A549 (cell line): ENCODE measurements at regions not wholly inside any gene's neighbourhood (a gene's known extent, or its start where the extent isn't known, plus 50 kb on each side); places are given as distances from the start of the nearest gene placed in this dataset.

Experiments
- ATAC-seq, 2 experiments: fragments of 200-7000 bp in 1 of 2; fragments of >200 bp in 1 of 2; cut with Nextera tagmentation in 1 of 2; cut with Tn5 transposase in 1 of 2; 3 replicates each; pipeline versions ENCODE4 v1.8.0 to v1.9.1; 2018 to 2020; ENCODE audit warnings: mild to moderate bottlenecking in 1 of 2, moderate library complexity in 1 of 2
- CTCF ChIA-PET: fragments of 300-600 bp; sonication (Branson Sonifier 250); formaldehyde crosslinking; extraction: SDS; loops from one replicate; lab custom pipeline; 2021; ENCODE audit warnings: antibody characterized with exemption, inconsistent platforms; lab: Yijun Ruan, JAX
- POLR2A ChIA-PET: fragments of 350-600 bp; formaldehyde crosslinking; extraction: SDS; loops from one replicate; lab custom pipeline; 2021; ENCODE audit warnings: antibody characterized with exemption, inconsistent platforms; lab: Yijun Ruan, JAX
- DNase-seq, 2 experiments: peaks; one replicate each; pipeline versions ENCODE4 v3.0.0 to v3.0.0-alpha.2; 2011 to 2016; ENCODE audit warnings: low read depth in 1 of 2, low spot score in 1 of 2
- FAIRE-seq: peaks from 2 replicates; lab custom pipeline; 2011; peaks lifted over from hg19 to GRCh38; lab: Jason Lieb, UNC
- H3K27ac ChIP-seq, 2 experiments: fragments of >200 bp; sonication (Bioruptor Twin); formaldehyde crosslinking; 3 replicates each; pipeline ENCODE4 v1.5.1; 2016 to 2017
- H3K4me1 ChIP-seq: fragments of >200 bp; sonication (Bioruptor Twin); formaldehyde crosslinking; 3 replicates; pipeline ENCODE4 v1.6.1; 2016
- H3K4me2 ChIP-seq: fragments of >200 bp; sonication (Bioruptor Twin); formaldehyde crosslinking; 3 replicates; pipeline ENCODE4 v1.6.1; 2016
- H3K4me3 ChIP-seq: fragments of >200 bp; sonication (Bioruptor Twin); formaldehyde crosslinking; 3 replicates; pipeline ENCODE4 v1.5.1; 2016
- H3K9me3 ChIP-seq: fragments of >200 bp; sonication (Bioruptor Twin); formaldehyde crosslinking; 3 replicates; pipeline ENCODE4 v1.6.1; 2016
- CBX2 ChIP-seq: fragments of 200-600 bp; sonication (generic); IDR thresholded peaks from 2 replicates; pipeline ENCODE4 v1.6.1; 2016; ENCODE audit warnings: low read depth, mild to moderate bottlenecking, borderline replicate concordance
- CEBPB ChIP-seq, 2 experiments: fragments of >200 bp in 1 of 2; sonication (Bioruptor Twin) in 1 of 2; formaldehyde crosslinking in 1 of 2; IDR thresholded peaks; 2 replicates each; pipeline ENCODE4 v1.6.1; 2012 to 2016
- CHD2 ChIP-seq: fragments of 150-350 bp; IDR thresholded peaks from 2 replicates; pipeline ENCODE4 v1.6.1; 2014; ENCODE audit warnings: low read length; ENCODE audit not compliant: partially characterized antibody
- CHD4 ChIP-seq: fragments of 200-600 bp; sonication (generic); IDR thresholded peaks from 2 replicates; pipeline ENCODE4 v1.6.1; 2016; ENCODE audit warnings: antibody characterized with exemption, mild to moderate bottlenecking, borderline replicate concordance
- EP300 ChIP-seq, 2 experiments: fragments of >200 bp; sonication (Bioruptor Twin); formaldehyde crosslinking; IDR thresholded peaks; 2 replicates in 1 of 2; 3 replicates in 1 of 2; pipeline ENCODE4 v1.6.1; 2016 to 2017
- FOXS1 ChIP-seq: fragments of 250-450 bp; sonication (Bioruptor Pico); IDR thresholded peaks from 2 replicates; pipeline ENCODE4 v1.5.0; 2020; ENCODE audit warnings: mild to moderate bottlenecking, moderate library complexity
- GATA3 ChIP-seq: IDR thresholded peaks from 2 replicates; pipeline ENCODE4 v1.6.1; 2012; ENCODE audit warnings: borderline replicate concordance
- HOXB13 ChIP-seq: fragments of 250-450 bp; sonication (Bioruptor Pico); IDR thresholded peaks from 2 replicates; pipeline ENCODE4 v1.5.0; 2020; ENCODE audit warnings: low read depth, mild to moderate bottlenecking, moderate library complexity
- JUN ChIP-seq, 2 experiments: fragments of >200 bp; sonication (Bioruptor Twin); formaldehyde crosslinking; IDR thresholded peaks; 2 replicates in 1 of 2; 3 replicates in 1 of 2; pipeline ENCODE4 v1.6.1; 2016 to 2017
- KDM1A ChIP-seq: fragments of 200-600 bp; sonication (generic); IDR thresholded peaks from 2 replicates; pipeline ENCODE4 v1.6.1; 2016; ENCODE audit warnings: low read depth, mild to moderate bottlenecking
- KDM5A ChIP-seq: fragments of 200-600 bp; sonication (generic); IDR thresholded peaks from 2 replicates; pipeline ENCODE4 v1.6.1; 2016; ENCODE audit warnings: antibody characterized with exemption, mild to moderate bottlenecking
- MAFK ChIP-seq: fragments of 450-650 bp; IDR thresholded peaks from 2 replicates; pipeline ENCODE4 v1.6.1; 2014; ENCODE audit not compliant: partially characterized antibody
- MAX ChIP-seq: IDR thresholded peaks from 2 replicates; pipeline ENCODE4 v1.6.1; 2012
- MAZ ChIP-seq: fragments of 150-350 bp; IDR thresholded peaks from 2 replicates; pipeline ENCODE4 v1.6.1; 2014; ENCODE audit warnings: antibody characterized with exemption, low read depth, low read length, borderline replicate concordance
- NPAS2 ChIP-seq: fragments of 250-450 bp; sonication (Bioruptor Pico); IDR thresholded peaks from 2 replicates; pipeline ENCODE4 v1.8.0; 2022; ENCODE audit warnings: mild to moderate bottlenecking, moderate library complexity, borderline replicate concordance
- NR3C1 ChIP-seq: fragments of >200 bp; sonication (Bioruptor Twin); formaldehyde crosslinking; IDR thresholded peaks from 3 replicates; pipeline ENCODE4 v1.6.1; 2017
- PBX3 ChIP-seq: IDR thresholded peaks from 2 replicates; pipeline ENCODE4 v1.6.1; 2012
- PHF8 ChIP-seq: fragments of 200-600 bp; sonication (generic); IDR thresholded peaks from 2 replicates; pipeline ENCODE4 v1.6.1; 2016; ENCODE audit warnings: low read depth, mild to moderate bottlenecking, antibody characterized with exemption, moderate library complexity, borderline replicate concordance
- RAD21 ChIP-seq, 2 experiments: fragments of >200 bp in 1 of 2; sonication (Bioruptor Twin) in 1 of 2; formaldehyde crosslinking in 1 of 2; IDR thresholded peaks in 1 of 2; conservative IDR thresholded peaks in 1 of 2; 2 replicates in 1 of 2; 3 replicates in 1 of 2; pipeline ENCODE4 v1.6.1; 2012 to 2018; ENCODE audit warnings: inconsistent platforms in 1 of 2
- RARB ChIP-seq: fragments of 250-450 bp; sonication (Bioruptor Pico); IDR thresholded peaks from 2 replicates; pipeline ENCODE4 v1.8.0; 2021; ENCODE audit warnings: mild to moderate bottlenecking, moderate library complexity
- REST ChIP-seq: fragments of 200-600 bp; sonication (generic); IDR thresholded peaks from 2 replicates; pipeline ENCODE4 v1.6.1; 2016; ENCODE audit warnings: antibody characterized with exemption, mild to moderate bottlenecking, moderate library complexity
- TP53 ChIP-seq: fragments of 250-450 bp; sonication (Bioruptor Pico); IDR thresholded peaks from 2 replicates; pipeline ENCODE4 v1.5.0; 2021; ENCODE audit warnings: mild to moderate bottlenecking, moderate library complexity
- USF2 ChIP-seq: fragments of 450-650 bp; IDR thresholded peaks from 2 replicates; pipeline ENCODE4 v1.6.1; 2014; ENCODE audit warnings: antibody characterized with exemption
- ZC3H11A ChIP-seq: fragments of 450-650 bp; IDR thresholded peaks from 2 replicates; pipeline ENCODE4 v1.6.1; 2014; ENCODE audit warnings: antibody characterized with exemption, mild to moderate bottlenecking
- ZSCAN20 ChIP-seq: fragments of 250-450 bp; sonication (Bioruptor Pico); IDR thresholded peaks from 2 replicates; pipeline ENCODE4 v1.8.0; 2022; ENCODE audit warnings: mild to moderate bottlenecking, moderate library complexity
- WGBS: methylation state at CpG from one replicate; pipeline ENCODE4 v1.1.6; 2017; ENCODE audit errors: missing lambda C conversion rate; 5-methylcytosine and 5-hydroxymethylcytosine counted together
- TF ChIP-seq, protein P1 (sequence below): fragments of >200 bp; sonication (Bioruptor Twin); formaldehyde crosslinking; IDR thresholded peaks from 3 replicates; pipeline ENCODE4 v1.5.1; 2016
- TF ChIP-seq, protein P2 (sequence below): fragments of >200 bp; sonication (Bioruptor Twin); formaldehyde crosslinking; IDR thresholded peaks from 3 replicates; pipeline ENCODE4 v1.6.1; 2016

GRCh38 chr4:177937041-177937440 is 494.8 kb upstream of the AGA start:
- no peaks in the 10 kb centered on the region for H3K9me3 ChIP-seq
- CTCF ChIA-PET: no interaction called here
- H3K27ac ChIP-seq: no peak overlapping the region
- POLR2A ChIA-PET: no interaction called here
- 51% methylated on average over 5 of the region's 5 CpGs for WGBS
- TF ChIP-seq TP53 (CRISPR knock-in tag) (no peak), JUN (IDR thresholded peaks at IDR 0.05) (no peak), MAZ (no peak), CHD4 (no peak), KDM1A (no peak), NPAS2 (CRISPR knock-in tag) (no peak), RAD21 (conservative IDR thresholded peaks at IDR 0.05 in 1 of 2, IDR thresholded peaks at IDR 0.05 in 1 of 2) (no peak), MAX (no peak), PHF8 (no peak), USF2 (no peak)
- TF ChIP-seq, all 56 proteins: peak for 0
- H3K4me3 ChIP-seq: no peak overlapping the region
- DNase-seq (no peak), FAIRE-seq (no peak), ATAC-seq (no peak)
- no peak overlapping the region for H3K4me2 ChIP-seq
- H3K4me1 ChIP-seq: no peaks in the 10 kb centered on the region

GRCh38 chr4:177938226-177938625 is 496.0 kb upstream of the AGA start:
- H3K4me1 ChIP-seq: no peaks in the 10 kb centered on the region
- no peak overlapping the region for H3K27ac ChIP-seq
- 19% methylated on average over 3 of the region's 3 CpGs for WGBS
- FAIRE-seq (no peak), ATAC-seq (no peak), DNase-seq (no peak)
- POLR2A ChIA-PET: no interaction called here
- H3K4me2 ChIP-seq: no peak overlapping the region
- TF ChIP-seq FOXS1: no peak
- no peak for TF ChIP-seq EP300 (IDR thresholded peaks at IDR 0.05)
- TF ChIP-seq RARB (CRISPR knock-in tag): no peak
- no peak for TF ChIP-seq NR3C1
- TF ChIP-seq NPAS2 (CRISPR knock-in tag): no peak
- TF ChIP-seq ZC3H11A: no peak
- TF ChIP-seq REST: no peak
- TF ChIP-seq CEBPB (IDR thresholded peaks at IDR 0.05): no peak
- no peak for TF ChIP-seq MAFK
- TF ChIP-seq, protein P1, sequence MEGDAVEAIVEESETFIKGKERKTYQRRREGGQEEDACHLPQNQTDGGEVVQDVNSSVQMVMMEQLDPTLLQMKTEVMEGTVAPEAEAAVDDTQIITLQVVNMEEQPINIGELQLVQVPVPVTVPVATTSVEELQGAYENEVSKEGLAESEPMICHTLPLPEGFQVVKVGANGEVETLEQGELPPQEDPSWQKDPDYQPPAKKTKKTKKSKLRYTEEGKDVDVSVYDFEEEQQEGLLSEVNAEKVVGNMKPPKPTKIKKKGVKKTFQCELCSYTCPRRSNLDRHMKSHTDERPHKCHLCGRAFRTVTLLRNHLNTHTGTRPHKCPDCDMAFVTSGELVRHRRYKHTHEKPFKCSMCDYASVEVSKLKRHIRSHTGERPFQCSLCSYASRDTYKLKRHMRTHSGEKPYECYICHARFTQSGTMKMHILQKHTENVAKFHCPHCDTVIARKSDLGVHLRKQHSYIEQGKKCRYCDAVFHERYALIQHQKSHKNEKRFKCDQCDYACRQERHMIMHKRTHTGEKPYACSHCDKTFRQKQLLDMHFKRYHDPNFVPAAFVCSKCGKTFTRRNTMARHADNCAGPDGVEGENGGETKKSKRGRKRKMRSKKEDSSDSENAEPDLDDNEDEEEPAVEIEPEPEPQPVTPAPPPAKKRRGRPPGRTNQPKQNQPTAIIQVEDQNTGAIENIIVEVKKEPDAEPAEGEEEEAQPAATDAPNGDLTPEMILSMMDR: no peak
- TF ChIP-seq ZSCAN20 (CRISPR knock-in tag): no peak
- no peak for TF ChIP-seq GATA3
- no peak for TF ChIP-seq CBX2
- no peak for TF ChIP-seq PBX3
- TF ChIP-seq CHD4: no peak
- TF ChIP-seq CHD2: no peak
- TF ChIP-seq KDM5A: no peak
- no peak for TF ChIP-seq HOXB13 (CRISPR knock-in tag)
- TF ChIP-seq, protein P2, sequence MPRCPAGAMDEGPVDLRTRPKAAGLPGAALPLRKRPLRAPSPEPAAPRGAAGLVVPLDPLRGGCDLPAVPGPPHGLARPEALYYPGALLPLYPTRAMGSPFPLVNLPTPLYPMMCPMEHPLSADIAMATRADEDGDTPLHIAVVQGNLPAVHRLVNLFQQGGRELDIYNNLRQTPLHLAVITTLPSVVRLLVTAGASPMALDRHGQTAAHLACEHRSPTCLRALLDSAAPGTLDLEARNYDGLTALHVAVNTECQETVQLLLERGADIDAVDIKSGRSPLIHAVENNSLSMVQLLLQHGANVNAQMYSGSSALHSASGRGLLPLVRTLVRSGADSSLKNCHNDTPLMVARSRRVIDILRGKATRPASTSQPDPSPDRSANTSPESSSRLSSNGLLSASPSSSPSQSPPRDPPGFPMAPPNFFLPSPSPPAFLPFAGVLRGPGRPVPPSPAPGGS: no peak
- CTCF ChIA-PET: no interaction called here
- H3K4me3 ChIP-seq: no peak overlapping the region
- H3K9me3 ChIP-seq: no peaks in the 10 kb centered on the region
